Liver (tissue), 7 donors: ENCODE measurements at regions not wholly inside any gene's neighbourhood (a gene's known extent, or its start where the extent isn't known, plus 50 kb on each side); places are given as distances from the start of the nearest gene placed in this dataset.

ENCODE experiments used
- DNase-seq: peaks from one replicate; pipeline ENCODE4 v3.0.0-alpha.2; 2017; ENCODE audit warnings: low spot score
- H3K27ac ChIP-seq, 2 donors: one replicate each; pipeline ENCODE4 v1.7.0; 2013; ENCODE audit warnings: inconsistent platforms in 2 of 2, low read length in 2 of 2, control low read depth in 1 of 2, low read depth in 1 of 2, mild to moderate bottlenecking in 1 of 2
- H3K27me3 ChIP-seq, 4 donors: one replicate each; pipeline versions ENCODE4 v1.6.1 to v1.7.0; 2013; ENCODE audit warnings: low read length in 3 of 4, inconsistent platforms in 1 of 4, mild to moderate bottlenecking in 1 of 4, moderate library complexity in 1 of 4; ENCODE audit not compliant: control insufficient read depth in 4 of 4, insufficient read depth in 4 of 4
- H3K36me3 ChIP-seq, 4 donors: one replicate each; pipeline versions ENCODE4 v1.6.1 to v1.7.0; 2013; ENCODE audit warnings: low read length in 3 of 4, mild to moderate bottlenecking in 3 of 4, low read depth in 1 of 4, moderate library complexity in 1 of 4; ENCODE audit not compliant: control insufficient read depth in 4 of 4, insufficient read depth in 3 of 4
- H3K4me1 ChIP-seq, 4 donors: one replicate each; pipeline versions ENCODE4 v1.6.1 to v1.7.0; 2013; ENCODE audit warnings: low read length in 3 of 4, mild to moderate bottlenecking in 3 of 4, moderate library complexity in 1 of 4; ENCODE audit not compliant: control insufficient read depth in 4 of 4, insufficient read depth in 4 of 4
- H3K4me3 ChIP-seq, 3 donors: one replicate each; pipeline versions ENCODE4 v1.6.1 to v1.7.0; 2013; ENCODE audit warnings: low read length in 3 of 3, control low read depth in 1 of 3, low read depth in 1 of 3, mild to moderate bottlenecking in 1 of 3
- H3K9ac ChIP-seq, 2 donors: one replicate each; pipeline ENCODE4 v1.7.0; 2013; ENCODE audit warnings: low read length in 2 of 2, mild to moderate bottlenecking in 2 of 2, moderate library complexity in 2 of 2, control low read depth in 1 of 2, low read depth in 1 of 2
- H3K9me3 ChIP-seq, 4 donors: one replicate each; pipeline versions ENCODE4 v1.6.1 to v1.7.0; 2013; ENCODE audit warnings: low read length in 3 of 4; ENCODE audit not compliant: control insufficient read depth in 4 of 4
- EGR1 ChIP-seq, 2 donors: IDR thresholded peaks; 2 replicates each; pipeline ENCODE4 v1.6.1; 2016 to 2018; ENCODE audit warnings: antibody characterized with exemption in 2 of 2, low read depth in 2 of 2
- FOXA1 ChIP-seq: IDR thresholded peaks from 2 replicates; pipeline ENCODE4 v1.6.1; 2016; ENCODE audit warnings: antibody characterized with exemption
- FOXA2 ChIP-seq: IDR thresholded peaks from 2 replicates; pipeline ENCODE4 v1.6.1; 2016; ENCODE audit warnings: antibody characterized with exemption
- GABPA ChIP-seq, 2 donors: IDR thresholded peaks in 1 of 2; conservative IDR thresholded peaks in 1 of 2; 2 replicates each; pipeline ENCODE4 v1.6.1; 2016; ENCODE audit warnings: antibody characterized with exemption in 2 of 2, mild to moderate bottlenecking in 1 of 2, moderate library complexity in 1 of 2
- HNF4A ChIP-seq, 2 donors: conservative IDR thresholded peaks; 2 replicates each; pipeline ENCODE4 v1.6.1; 2016; ENCODE audit warnings: antibody characterized with exemption in 2 of 2, mild to moderate bottlenecking in 2 of 2
- HNF4G ChIP-seq: IDR thresholded peaks from 2 replicates; pipeline ENCODE4 v1.6.1; 2016; ENCODE audit warnings: antibody characterized with exemption
- JUND ChIP-seq, 2 donors: IDR thresholded peaks; 2 replicates each; pipeline ENCODE4 v1.6.1; 2016; ENCODE audit warnings: antibody characterized with exemption in 2 of 2
- NR2F2 ChIP-seq: IDR thresholded peaks from 2 replicates; pipeline ENCODE4 v1.6.1; 2016; ENCODE audit warnings: antibody characterized with exemption
- RAD21 ChIP-seq, 2 donors: IDR thresholded peaks; 2 replicates each; pipeline ENCODE4 v1.6.1; 2016; ENCODE audit warnings: antibody characterized with exemption in 2 of 2, mild to moderate bottlenecking in 2 of 2
- RXRA ChIP-seq, 2 donors: IDR thresholded peaks; 2 replicates each; pipeline ENCODE4 v1.6.1; 2017 to 2018; ENCODE audit warnings: antibody characterized with exemption in 2 of 2, mild to moderate bottlenecking in 1 of 2
- SP1 ChIP-seq: IDR thresholded peaks from 2 replicates; pipeline ENCODE4 v1.6.1; 2018; ENCODE audit warnings: antibody characterized with exemption, mild to moderate bottlenecking
- TAF1 ChIP-seq: conservative IDR thresholded peaks from 2 replicates; pipeline ENCODE4 v1.6.1; 2016; ENCODE audit warnings: antibody characterized with exemption, mild to moderate bottlenecking
- YY1 ChIP-seq: IDR thresholded peaks from 2 replicates; pipeline ENCODE4 v1.6.1; 2016; ENCODE audit warnings: antibody characterized with exemption, mild to moderate bottlenecking
- TF ChIP-seq, protein P1 (sequence below): IDR thresholded peaks from 2 replicates; pipeline ENCODE4 v1.6.1; 2016; ENCODE audit warnings: antibody characterized with exemption
- TF ChIP-seq, protein P2 (sequence below): IDR thresholded peaks from 2 replicates; pipeline ENCODE4 v1.6.1; 2016; ENCODE audit warnings: antibody characterized with exemption, mild to moderate bottlenecking
- TF ChIP-seq, protein P3 (sequence below): IDR thresholded peaks from 2 replicates; pipeline ENCODE4 v1.6.1; 2016; ENCODE audit warnings: antibody characterized with exemption
- TF ChIP-seq, protein P4 (sequence below): IDR thresholded peaks from 2 replicates; pipeline ENCODE4 v1.6.1; 2016; ENCODE audit warnings: antibody characterized with exemption
- TF ChIP-seq, protein P5 (sequence below): fragments of 150-350 bp; IDR thresholded peaks from 2 replicates; pipeline ENCODE4 v1.5.1; 2017; ENCODE audit warnings: improper control_type of control experiment, low read depth, low read length; ENCODE audit not compliant: missing input control
- donor health status: healthy.
- donor health status: healthy.
- donor health status: healthy.
- donor health status: healthy.

DNA sequence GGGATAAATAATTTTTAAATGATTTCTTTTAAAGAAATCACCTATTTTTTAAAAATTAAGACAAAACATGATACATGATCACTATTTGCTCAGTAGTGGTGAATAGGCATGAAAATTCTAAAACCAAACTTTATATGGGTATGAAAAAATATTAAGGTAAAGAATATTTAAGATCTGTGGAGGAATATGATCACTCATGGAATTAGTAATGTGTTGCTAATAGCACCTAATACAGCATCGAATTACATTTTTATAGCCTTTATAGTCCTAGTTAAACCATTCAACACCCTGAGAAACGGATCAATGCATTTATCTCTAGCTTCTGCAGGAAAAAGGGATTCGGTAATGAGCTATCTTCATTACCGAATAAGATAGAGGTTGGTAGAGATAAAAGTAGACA is 373.9 kb downstream of the LRRIQ3 start (continued):
- TF ChIP-seq, protein P1, sequence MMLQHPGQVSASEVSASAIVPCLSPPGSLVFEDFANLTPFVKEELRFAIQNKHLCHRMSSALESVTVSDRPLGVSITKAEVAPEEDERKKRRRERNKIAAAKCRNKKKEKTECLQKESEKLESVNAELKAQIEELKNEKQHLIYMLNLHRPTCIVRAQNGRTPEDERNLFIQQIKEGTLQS, result no peak

DNA sequence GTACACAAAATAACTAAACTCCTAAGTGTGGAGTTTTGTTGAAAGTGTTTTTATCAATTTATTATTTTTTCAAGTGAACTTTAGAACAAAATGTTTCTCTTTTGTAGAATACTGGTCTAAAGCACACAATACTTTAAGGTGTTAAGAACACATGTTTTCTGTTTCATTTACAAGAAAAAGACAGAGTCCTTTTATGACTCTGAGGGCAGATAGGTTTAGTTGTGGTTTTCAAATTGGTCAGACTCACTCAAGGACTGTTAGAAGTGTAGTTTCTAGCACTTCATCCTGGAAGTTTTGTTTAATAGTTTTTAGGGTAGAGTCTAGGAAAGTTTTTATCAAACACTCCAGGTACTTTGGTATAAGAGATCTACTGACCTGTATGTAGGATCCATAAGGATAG is 376.5 kb downstream of the LRRIQ3 start:
- H3K4me1 ChIP-seq, result no peaks in the 10 kb centered on the region
- DNase-seq, result no peak

More for the DNA sequence above, 376.5 kb downstream of the LRRIQ3 start:
- Histone ChIP-seq H3K36me3 (no peaks in the 10 kb centered on the region), H3K27me3 (no peaks in the 10 kb centered on the region), H3K27ac (no peak overlapping the region), H3K9ac (no peak overlapping the region), H3K4me3 (no peak overlapping the region), H3K9me3 (no peaks in the 10 kb centered on the region)
- TF ChIP-seq EGR1 (IDR thresholded peaks at IDR 0.05; ENCODE audit: low read depth in 2 of 2) (no peak), HNF4A (conservative IDR thresholded peaks at IDR 0.05) (no peak), RAD21 (IDR thresholded peaks at IDR 0.05) (no peak), JUND (IDR thresholded peaks at IDR 0.05) (no peak), RXRA (IDR thresholded peaks at IDR 0.05) (no peak), FOXA2 (no peak), NR2F2 (no peak), HNF4G (no peak), FOXA1 (no peak), SP1 (no peak), TAF1 (no peak), YY1 (no peak), GABPA (IDR thresholded peaks at IDR 0.05 in 1 of 2, conservative IDR thresholded peaks at IDR 0.05 in 1 of 2) (no peak)
- TF ChIP-seq, protein P2, sequence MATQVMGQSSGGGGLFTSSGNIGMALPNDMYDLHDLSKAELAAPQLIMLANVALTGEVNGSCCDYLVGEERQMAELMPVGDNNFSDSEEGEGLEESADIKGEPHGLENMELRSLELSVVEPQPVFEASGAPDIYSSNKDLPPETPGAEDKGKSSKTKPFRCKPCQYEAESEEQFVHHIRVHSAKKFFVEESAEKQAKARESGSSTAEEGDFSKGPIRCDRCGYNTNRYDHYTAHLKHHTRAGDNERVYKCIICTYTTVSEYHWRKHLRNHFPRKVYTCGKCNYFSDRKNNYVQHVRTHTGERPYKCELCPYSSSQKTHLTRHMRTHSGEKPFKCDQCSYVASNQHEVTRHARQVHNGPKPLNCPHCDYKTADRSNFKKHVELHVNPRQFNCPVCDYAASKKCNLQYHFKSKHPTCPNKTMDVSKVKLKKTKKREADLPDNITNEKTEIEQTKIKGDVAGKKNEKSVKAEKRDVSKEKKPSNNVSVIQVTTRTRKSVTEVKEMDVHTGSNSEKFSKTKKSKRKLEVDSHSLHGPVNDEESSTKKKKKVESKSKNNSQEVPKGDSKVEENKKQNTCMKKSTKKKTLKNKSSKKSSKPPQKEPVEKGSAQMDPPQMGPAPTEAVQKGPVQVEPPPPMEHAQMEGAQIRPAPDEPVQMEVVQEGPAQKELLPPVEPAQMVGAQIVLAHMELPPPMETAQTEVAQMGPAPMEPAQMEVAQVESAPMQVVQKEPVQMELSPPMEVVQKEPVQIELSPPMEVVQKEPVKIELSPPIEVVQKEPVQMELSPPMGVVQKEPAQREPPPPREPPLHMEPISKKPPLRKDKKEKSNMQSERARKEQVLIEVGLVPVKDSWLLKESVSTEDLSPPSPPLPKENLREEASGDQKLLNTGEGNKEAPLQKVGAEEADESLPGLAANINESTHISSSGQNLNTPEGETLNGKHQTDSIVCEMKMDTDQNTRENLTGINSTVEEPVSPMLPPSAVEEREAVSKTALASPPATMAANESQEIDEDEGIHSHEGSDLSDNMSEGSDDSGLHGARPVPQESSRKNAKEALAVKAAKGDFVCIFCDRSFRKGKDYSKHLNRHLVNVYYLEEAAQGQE, result no peak
- TF ChIP-seq, protein P1, result no peak
- TF ChIP-seq, protein P3, sequence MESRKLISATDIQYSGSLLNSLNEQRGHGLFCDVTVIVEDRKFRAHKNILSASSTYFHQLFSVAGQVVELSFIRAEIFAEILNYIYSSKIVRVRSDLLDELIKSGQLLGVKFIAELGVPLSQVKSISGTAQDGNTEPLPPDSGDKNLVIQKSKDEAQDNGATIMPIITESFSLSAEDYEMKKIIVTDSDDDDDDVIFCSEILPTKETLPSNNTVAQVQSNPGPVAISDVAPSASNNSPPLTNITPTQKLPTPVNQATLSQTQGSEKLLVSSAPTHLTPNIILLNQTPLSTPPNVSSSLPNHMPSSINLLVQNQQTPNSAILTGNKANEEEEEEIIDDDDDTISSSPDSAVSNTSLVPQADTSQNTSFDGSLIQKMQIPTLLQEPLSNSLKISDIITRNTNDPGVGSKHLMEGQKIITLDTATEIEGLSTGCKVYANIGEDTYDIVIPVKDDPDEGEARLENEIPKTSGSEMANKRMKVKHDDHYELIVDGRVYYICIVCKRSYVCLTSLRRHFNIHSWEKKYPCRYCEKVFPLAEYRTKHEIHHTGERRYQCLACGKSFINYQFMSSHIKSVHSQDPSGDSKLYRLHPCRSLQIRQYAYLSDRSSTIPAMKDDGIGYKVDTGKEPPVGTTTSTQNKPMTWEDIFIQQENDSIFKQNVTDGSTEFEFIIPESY, result no peak
- TF ChIP-seq, protein P4, sequence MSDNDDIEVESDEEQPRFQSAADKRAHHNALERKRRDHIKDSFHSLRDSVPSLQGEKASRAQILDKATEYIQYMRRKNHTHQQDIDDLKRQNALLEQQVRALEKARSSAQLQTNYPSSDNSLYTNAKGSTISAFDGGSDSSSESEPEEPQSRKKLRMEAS, result no peak
- TF ChIP-seq, protein P5, sequence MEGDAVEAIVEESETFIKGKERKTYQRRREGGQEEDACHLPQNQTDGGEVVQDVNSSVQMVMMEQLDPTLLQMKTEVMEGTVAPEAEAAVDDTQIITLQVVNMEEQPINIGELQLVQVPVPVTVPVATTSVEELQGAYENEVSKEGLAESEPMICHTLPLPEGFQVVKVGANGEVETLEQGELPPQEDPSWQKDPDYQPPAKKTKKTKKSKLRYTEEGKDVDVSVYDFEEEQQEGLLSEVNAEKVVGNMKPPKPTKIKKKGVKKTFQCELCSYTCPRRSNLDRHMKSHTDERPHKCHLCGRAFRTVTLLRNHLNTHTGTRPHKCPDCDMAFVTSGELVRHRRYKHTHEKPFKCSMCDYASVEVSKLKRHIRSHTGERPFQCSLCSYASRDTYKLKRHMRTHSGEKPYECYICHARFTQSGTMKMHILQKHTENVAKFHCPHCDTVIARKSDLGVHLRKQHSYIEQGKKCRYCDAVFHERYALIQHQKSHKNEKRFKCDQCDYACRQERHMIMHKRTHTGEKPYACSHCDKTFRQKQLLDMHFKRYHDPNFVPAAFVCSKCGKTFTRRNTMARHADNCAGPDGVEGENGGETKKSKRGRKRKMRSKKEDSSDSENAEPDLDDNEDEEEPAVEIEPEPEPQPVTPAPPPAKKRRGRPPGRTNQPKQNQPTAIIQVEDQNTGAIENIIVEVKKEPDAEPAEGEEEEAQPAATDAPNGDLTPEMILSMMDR, result no peak
